Panc1 (cell line): ENCODE measurements at regions not wholly inside any gene's neighbourhood (a gene's known extent, or its start where the extent isn't known, plus 50 kb on each side); places are given as distances from the start of the nearest gene placed in this dataset.

Source experiments
- ATAC-seq: fragments of 200-7000 bp; cut with Tn5 transposase; 2 replicates; pipeline ENCODE4 v1.9.1; 2020; ENCODE audit warnings: mild to moderate bottlenecking, moderate library complexity
- BruUV-seq: library from RNA; stranded (reverse); fragments of 400-500 nt; replicated peaks from 2 replicates; lab custom pipeline; 2021; lab: Mats Ljungman, UMichigan
- CTCF ChIA-PET: fragments of 300-600 bp; sonication (Branson Sonifier 250); formaldehyde crosslinking; loops from one replicate; lab custom pipeline; 2022; ENCODE audit warnings: antibody characterized with exemption; lab: Charles Lee
- POLR2A ChIA-PET: fragments of 300-600 bp; sonication (Branson Sonifier 250); formaldehyde crosslinking; loops from one replicate; lab custom pipeline; 2022; ENCODE audit warnings: antibody characterized with exemption; lab: Charles Lee
- DNase-seq: peaks from one replicate; pipeline ENCODE4 v3.0.0-alpha.2; 2010; ENCODE audit warnings: low read depth, low spot score
- H3K27ac ChIP-seq: 2 replicates; pipeline ENCODE4 v1.5.1; 2011; ENCODE audit warnings: mild to moderate bottlenecking, low read length, inconsistent platforms
- H3K27me3 ChIP-seq: fragments of 200-500 bp; sonication (Bioruptor generic); 2 replicates; pipeline ENCODE4 v1.6.0; 2014; ENCODE audit warnings: low read length, inconsistent platforms; ENCODE audit not compliant: control insufficient read depth, insufficient read depth
- H3K36me3 ChIP-seq: fragments of 200-500 bp; sonication (Bioruptor generic); 2 replicates; pipeline ENCODE4 v1.5.1; 2014; ENCODE audit warnings: inconsistent platforms, mild to moderate bottlenecking, low read length, moderate library complexity; ENCODE audit not compliant: control insufficient read depth, insufficient read depth
- H3K4me1 ChIP-seq: 2 replicates; pipeline ENCODE4 v1.5.1; 2011; ENCODE audit warnings: inconsistent platforms, mild to moderate bottlenecking, low read length, moderate library complexity; ENCODE audit not compliant: control insufficient read depth, insufficient read depth
- H3K4me3 ChIP-seq, 2 experiments: 2 replicates each; pipeline ENCODE4 v1.5.1; 2011 to 2012; ENCODE audit warnings: low read depth in 2 of 2, low read length in 2 of 2, mild to moderate bottlenecking in 2 of 2, inconsistent platforms in 1 of 2, moderate library complexity in 1 of 2
- H3K9me3 ChIP-seq: fragments of 200-500 bp; sonication (Bioruptor generic); 2 replicates; pipeline ENCODE4 v1.5.1; 2014; ENCODE audit warnings: low read depth, mild to moderate bottlenecking, inconsistent platforms, low read length, moderate library complexity; ENCODE audit not compliant: control insufficient read depth, insufficient read depth
- POLR2AphosphoS5 ChIP-seq: IDR thresholded peaks from 2 replicates; pipeline ENCODE4 v1.6.1; 2012; ENCODE audit warnings: mild to moderate bottlenecking, low read depth, low read length, moderate library complexity
- SIN3A ChIP-seq: IDR thresholded peaks from 2 replicates; pipeline ENCODE4 v1.6.1; 2012; ENCODE audit warnings: low read depth, mild to moderate bottlenecking, low read length, moderate library complexity, borderline replicate concordance; ENCODE audit not compliant: insufficient read depth
- TCF7L2 ChIP-seq: IDR thresholded peaks from 2 replicates; pipeline ENCODE4 v1.6.1; 2011; ENCODE audit warnings: mild to moderate bottlenecking, low read depth, low read length, inconsistent platforms
- in situ Hi-C: cut with HindIII; loops from 2 replicates; pipeline ENCODE4 v1.10.0; 2016; ENCODE audit warnings: low sequenced_read_pairs, low pct_unique_long_range_greater_than_20kb
- intact Hi-C: fragments of 100-400 bp; cut with micrococcal nuclease; formaldehyde crosslinking; loops from one replicate; pipeline ENCODE4 v1.10.0; 2022; ENCODE audit not compliant: unreplicated experiment
- TF ChIP-seq, protein P1 (sequence below), 2 experiments: IDR thresholded peaks; 2 replicates each; pipeline ENCODE4 v1.6.1; 2011 to 2012; ENCODE audit warnings: low read depth in 2 of 2, control low read depth in 1 of 2, low read length in 1 of 2, mild to moderate bottlenecking in 1 of 2, moderate library complexity in 1 of 2; ENCODE audit not compliant: insufficient read depth in 1 of 2
- TF ChIP-seq, protein P2 (sequence below): fragments of 450-650 bp; IDR thresholded peaks from 2 replicates; pipeline ENCODE4 v1.5.1; 2017; ENCODE audit warnings: mild to moderate bottlenecking

DNA sequence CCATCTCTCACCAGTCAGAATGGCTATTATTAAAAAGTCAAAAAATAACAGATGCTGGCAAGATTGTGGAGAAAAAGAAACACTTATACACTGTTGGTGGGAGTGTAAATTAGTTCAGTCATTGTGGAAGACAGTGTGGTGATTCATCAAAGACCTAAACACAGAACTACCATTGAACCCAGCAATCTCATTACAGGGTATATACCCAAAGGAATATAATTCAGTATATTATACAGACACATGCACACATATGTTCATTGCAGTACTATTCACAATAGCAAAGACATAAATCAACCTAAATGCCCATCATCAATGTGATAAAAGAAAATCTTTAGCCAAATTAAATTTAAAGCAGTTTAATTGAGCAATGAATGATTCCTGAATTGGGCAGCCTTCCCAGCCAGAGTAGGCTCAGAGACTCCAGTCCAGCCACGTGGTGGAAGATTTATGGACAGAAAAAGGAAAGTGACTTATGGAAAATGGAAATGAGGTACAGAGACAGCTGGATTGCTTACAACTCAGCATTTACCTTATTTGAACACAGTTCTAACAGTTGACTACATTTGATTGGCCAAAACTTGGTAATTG, 377.1 kb upstream of the SLC39A10 start:
- ChIA-PET POLR2A (interaction anchor here (0.6 kb wide), 1 partner anchor 1100 kb away, joined by 3 read pairs; no protein-coding TSS in a partner anchor), CTCF (no interaction called here)
- Histone ChIP-seq H3K4me1 (no peaks in the 10 kb centered on the region), H3K4me3 (no peak overlapping the region), H3K27me3 (no peaks in the 10 kb centered on the region), H3K36me3 (no peaks in the 10 kb centered on the region), H3K27ac (no peak overlapping the region), H3K9me3 (no peaks in the 10 kb centered on the region)
- TF ChIP-seq, protein P1, sequence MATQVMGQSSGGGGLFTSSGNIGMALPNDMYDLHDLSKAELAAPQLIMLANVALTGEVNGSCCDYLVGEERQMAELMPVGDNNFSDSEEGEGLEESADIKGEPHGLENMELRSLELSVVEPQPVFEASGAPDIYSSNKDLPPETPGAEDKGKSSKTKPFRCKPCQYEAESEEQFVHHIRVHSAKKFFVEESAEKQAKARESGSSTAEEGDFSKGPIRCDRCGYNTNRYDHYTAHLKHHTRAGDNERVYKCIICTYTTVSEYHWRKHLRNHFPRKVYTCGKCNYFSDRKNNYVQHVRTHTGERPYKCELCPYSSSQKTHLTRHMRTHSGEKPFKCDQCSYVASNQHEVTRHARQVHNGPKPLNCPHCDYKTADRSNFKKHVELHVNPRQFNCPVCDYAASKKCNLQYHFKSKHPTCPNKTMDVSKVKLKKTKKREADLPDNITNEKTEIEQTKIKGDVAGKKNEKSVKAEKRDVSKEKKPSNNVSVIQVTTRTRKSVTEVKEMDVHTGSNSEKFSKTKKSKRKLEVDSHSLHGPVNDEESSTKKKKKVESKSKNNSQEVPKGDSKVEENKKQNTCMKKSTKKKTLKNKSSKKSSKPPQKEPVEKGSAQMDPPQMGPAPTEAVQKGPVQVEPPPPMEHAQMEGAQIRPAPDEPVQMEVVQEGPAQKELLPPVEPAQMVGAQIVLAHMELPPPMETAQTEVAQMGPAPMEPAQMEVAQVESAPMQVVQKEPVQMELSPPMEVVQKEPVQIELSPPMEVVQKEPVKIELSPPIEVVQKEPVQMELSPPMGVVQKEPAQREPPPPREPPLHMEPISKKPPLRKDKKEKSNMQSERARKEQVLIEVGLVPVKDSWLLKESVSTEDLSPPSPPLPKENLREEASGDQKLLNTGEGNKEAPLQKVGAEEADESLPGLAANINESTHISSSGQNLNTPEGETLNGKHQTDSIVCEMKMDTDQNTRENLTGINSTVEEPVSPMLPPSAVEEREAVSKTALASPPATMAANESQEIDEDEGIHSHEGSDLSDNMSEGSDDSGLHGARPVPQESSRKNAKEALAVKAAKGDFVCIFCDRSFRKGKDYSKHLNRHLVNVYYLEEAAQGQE (IDR thresholded peaks at IDR 0.05; ENCODE audit: insufficient read depth in 1 of 2, low read depth in 2 of 2, low read length in 1 of 2) = no peak
- TF ChIP-seq SIN3A = no peak
- TF ChIP-seq, protein P2, sequence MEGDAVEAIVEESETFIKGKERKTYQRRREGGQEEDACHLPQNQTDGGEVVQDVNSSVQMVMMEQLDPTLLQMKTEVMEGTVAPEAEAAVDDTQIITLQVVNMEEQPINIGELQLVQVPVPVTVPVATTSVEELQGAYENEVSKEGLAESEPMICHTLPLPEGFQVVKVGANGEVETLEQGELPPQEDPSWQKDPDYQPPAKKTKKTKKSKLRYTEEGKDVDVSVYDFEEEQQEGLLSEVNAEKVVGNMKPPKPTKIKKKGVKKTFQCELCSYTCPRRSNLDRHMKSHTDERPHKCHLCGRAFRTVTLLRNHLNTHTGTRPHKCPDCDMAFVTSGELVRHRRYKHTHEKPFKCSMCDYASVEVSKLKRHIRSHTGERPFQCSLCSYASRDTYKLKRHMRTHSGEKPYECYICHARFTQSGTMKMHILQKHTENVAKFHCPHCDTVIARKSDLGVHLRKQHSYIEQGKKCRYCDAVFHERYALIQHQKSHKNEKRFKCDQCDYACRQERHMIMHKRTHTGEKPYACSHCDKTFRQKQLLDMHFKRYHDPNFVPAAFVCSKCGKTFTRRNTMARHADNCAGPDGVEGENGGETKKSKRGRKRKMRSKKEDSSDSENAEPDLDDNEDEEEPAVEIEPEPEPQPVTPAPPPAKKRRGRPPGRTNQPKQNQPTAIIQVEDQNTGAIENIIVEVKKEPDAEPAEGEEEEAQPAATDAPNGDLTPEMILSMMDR = no peak
- no peak for TF ChIP-seq TCF7L2
- TF ChIP-seq POLR2AphosphoS5 = no peak
- ATAC-seq = no peak
- in situ Hi-C loops (no loop called here), intact Hi-C loops (no loop called here)
- BruUV-seq = no TSS peak
- no peak for DNase-seq

DNA sequence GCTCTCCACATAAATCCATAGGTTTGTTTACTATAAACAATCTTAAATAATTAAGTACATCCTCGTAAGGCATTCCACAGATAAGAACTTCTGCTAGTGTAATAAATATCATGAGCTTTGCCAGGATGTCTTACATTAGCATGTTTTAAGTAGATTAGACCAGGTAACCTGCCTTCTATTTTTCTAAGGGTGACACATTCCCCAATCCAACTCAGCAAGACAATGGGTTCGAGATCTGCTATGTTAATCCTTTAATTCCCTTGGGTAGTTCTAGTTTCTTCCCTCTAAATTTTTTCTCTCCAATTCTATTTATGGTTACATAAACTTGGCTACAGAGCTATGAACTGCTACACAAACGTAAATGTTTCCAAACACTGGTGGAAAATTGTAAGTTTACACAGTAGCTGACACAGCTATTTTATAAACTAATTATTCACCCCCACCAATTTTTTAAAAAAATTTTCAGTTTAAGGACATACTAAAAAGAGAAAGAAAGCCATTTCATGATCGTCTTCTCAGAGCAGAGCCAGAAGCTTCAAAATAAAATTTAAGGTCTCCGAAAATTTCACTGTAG, 386.5 kb upstream of the SLC39A10 start:
- no peaks in the 10 kb centered on the region for H3K4me1 ChIP-seq
- BruUV-seq = no TSS peak

More for the DNA sequence above, 386.5 kb upstream of the SLC39A10 start:
- DNase-seq (no peak), ATAC-seq (no peak)
- no peaks in the 10 kb centered on the region for H3K9me3 ChIP-seq
- H3K4me3 ChIP-seq = no peak overlapping the region
- in situ Hi-C loops (no loop called here), intact Hi-C loops (no loop called here)
- no peak overlapping the region; the same call in 1 of the 2 replicates for H3K27ac ChIP-seq
- no peaks in the 10 kb centered on the region for H3K36me3 ChIP-seq
- no peaks in the 10 kb centered on the region for H3K27me3 ChIP-seq
- ChIA-PET POLR2A (no interaction called here), CTCF (no interaction called here)
- TF ChIP-seq TCF7L2 = 0 out of 2 replicates have a peak, but pooled peaks have one; percentile 47
- TF ChIP-seq, protein P1 (IDR thresholded peaks at IDR 0.05; ENCODE audit: insufficient read depth in 1 of 2, low read depth in 2 of 2, low read length in 1 of 2) = no peak
